Activated B cell treated with CpG ODN at 0.5 μM for 24 hours (primary cell): ENCODE measurements at regions not wholly inside any gene's neighbourhood (a gene's known extent, or its start where the extent isn't known, plus 50 kb on each side); places are given as distances from the start of the nearest gene placed in this dataset.

Source experiments
- ATAC-seq: fragments of 200-7000 bp; cut with Tn5 transposase; one replicate; pipeline ENCODE4 v1.10.0; 2021; ENCODE audit warnings: low read depth, mild to moderate bottlenecking, moderate library complexity
- CTCF ChIA-PET: fragments of 350-600 bp; sonication (Branson Sonifier 250); formaldehyde crosslinking; loops from one replicate; lab custom pipeline; 2021; ENCODE audit warnings: antibody characterized with exemption; lab: Charles Lee
- POLR2A ChIA-PET: fragments of 350-600 bp; sonication (Branson Sonifier 250); formaldehyde crosslinking; loops from one replicate; lab custom pipeline; 2021; ENCODE audit warnings: antibody characterized with exemption; lab: Charles Lee
- DNase-seq: peaks from one replicate; pipeline ENCODE4 v3.0.0; 2022
- H3K27ac Mint-ChIP-seq: one replicate; pipeline ENCODE4 v1.8.0; 2020; ENCODE audit warnings: mixed read lengths
- H3K27me3 Mint-ChIP-seq: one replicate; pipeline ENCODE4 v1.8.0; 2021; ENCODE audit warnings: mixed read lengths
- H3K36me3 Mint-ChIP-seq: one replicate; pipeline ENCODE4 v1.8.0; 2021; ENCODE audit warnings: low read depth, mixed read lengths
- H3K4me1 Mint-ChIP-seq: one replicate; pipeline ENCODE4 v1.8.0; 2021; ENCODE audit warnings: mixed read lengths
- H3K4me3 Mint-ChIP-seq: one replicate; pipeline ENCODE4 v1.8.0; 2020; ENCODE audit warnings: mild to moderate bottlenecking, mixed read lengths
- H3K9me3 Mint-ChIP-seq: one replicate; pipeline ENCODE4 v1.8.0; 2020; ENCODE audit warnings: mixed read lengths
- intact Hi-C: fragments of 100-400 bp; cut with micrococcal nuclease; formaldehyde crosslinking; loops from one replicate; pipeline ENCODE4 v1.15.1; 2024
- TF ChIP-seq, protein P1 (sequence below): fragments of 200-600 bp; IDR thresholded peaks from one replicate; pipeline ENCODE4 v1.8.0; 2022; ENCODE audit warnings: antibody characterized with exemption, mild to moderate bottlenecking

- TF ChIP-seq, protein P1, sequence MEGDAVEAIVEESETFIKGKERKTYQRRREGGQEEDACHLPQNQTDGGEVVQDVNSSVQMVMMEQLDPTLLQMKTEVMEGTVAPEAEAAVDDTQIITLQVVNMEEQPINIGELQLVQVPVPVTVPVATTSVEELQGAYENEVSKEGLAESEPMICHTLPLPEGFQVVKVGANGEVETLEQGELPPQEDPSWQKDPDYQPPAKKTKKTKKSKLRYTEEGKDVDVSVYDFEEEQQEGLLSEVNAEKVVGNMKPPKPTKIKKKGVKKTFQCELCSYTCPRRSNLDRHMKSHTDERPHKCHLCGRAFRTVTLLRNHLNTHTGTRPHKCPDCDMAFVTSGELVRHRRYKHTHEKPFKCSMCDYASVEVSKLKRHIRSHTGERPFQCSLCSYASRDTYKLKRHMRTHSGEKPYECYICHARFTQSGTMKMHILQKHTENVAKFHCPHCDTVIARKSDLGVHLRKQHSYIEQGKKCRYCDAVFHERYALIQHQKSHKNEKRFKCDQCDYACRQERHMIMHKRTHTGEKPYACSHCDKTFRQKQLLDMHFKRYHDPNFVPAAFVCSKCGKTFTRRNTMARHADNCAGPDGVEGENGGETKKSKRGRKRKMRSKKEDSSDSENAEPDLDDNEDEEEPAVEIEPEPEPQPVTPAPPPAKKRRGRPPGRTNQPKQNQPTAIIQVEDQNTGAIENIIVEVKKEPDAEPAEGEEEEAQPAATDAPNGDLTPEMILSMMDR: no peak
- Mint-ChIP-seq H3K27me3 (no peaks in the 10 kb centered on the region), H3K36me3 (no peaks in the 10 kb centered on the region), H3K9me3 (no peaks in the 10 kb centered on the region), H3K27ac (no peak overlapping the region), H3K4me3 (no peak overlapping the region), H3K4me1 (no peaks in the 10 kb centered on the region)
- no peak for ATAC-seq
- ChIA-PET POLR2A (no interaction called here), CTCF (no interaction called here)
- intact Hi-C loops: no loop called here
- DNase-seq: no peak
Observed at GRCh38 chr4:8688041-8688907, 95.7 kb downstream of the CPZ start.

DNA sequence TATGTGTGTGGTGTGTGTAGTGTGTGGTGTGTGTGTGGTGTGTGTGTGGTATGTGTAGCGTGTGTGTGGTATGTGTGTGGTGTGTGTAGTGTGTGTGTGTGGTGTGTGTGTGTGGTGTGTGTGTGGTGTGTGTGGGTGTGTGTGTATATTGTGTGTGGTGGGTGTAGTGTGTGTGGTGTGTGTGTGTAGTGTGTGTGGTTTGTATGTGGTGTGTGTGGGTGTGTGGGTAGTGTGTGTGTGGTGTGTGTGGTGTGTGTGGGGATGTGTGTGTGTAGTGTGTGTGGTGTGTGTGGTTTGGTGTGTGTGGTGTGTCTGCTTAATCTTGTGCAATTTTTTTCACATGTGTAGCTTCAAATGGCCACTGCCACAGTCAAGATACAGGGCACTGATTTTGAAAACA lies 94.5 kb downstream of the CPZ start:
- H3K36me3 Mint-ChIP-seq: no peaks in the 10 kb centered on the region
- H3K27ac Mint-ChIP-seq: no peak overlapping the region
- H3K4me1 Mint-ChIP-seq: no peaks in the 10 kb centered on the region
- no peak for ATAC-seq
- TF ChIP-seq, protein P1: no peak
- CTCF ChIA-PET: no interaction called here
- H3K9me3 Mint-ChIP-seq: no peaks in the 10 kb centered on the region
- POLR2A ChIA-PET: no interaction called here
- intact Hi-C loops: no loop called here
- no peak overlapping the region for H3K4me3 Mint-ChIP-seq
- no peaks in the 10 kb centered on the region for H3K27me3 Mint-ChIP-seq
- no peak for DNase-seq

GRCh38 chr4:8685831-8686230 lies 93.3 kb downstream of the CPZ start:
- no peak for DNase-seq
- Mint-ChIP-seq H3K4me1 (no peaks in the 10 kb centered on the region), H3K27ac (no peak overlapping the region), H3K9me3 (no peaks in the 10 kb centered on the region), H3K27me3 (no peaks in the 10 kb centered on the region), H3K36me3 (no peaks in the 10 kb centered on the region), H3K4me3 (no peak overlapping the region)
- ATAC-seq: no peak
- intact Hi-C loops: no loop called here
- CTCF ChIA-PET: no interaction called here
- TF ChIP-seq, protein P1: no peak
- POLR2A ChIA-PET: no interaction called here

DNA sequence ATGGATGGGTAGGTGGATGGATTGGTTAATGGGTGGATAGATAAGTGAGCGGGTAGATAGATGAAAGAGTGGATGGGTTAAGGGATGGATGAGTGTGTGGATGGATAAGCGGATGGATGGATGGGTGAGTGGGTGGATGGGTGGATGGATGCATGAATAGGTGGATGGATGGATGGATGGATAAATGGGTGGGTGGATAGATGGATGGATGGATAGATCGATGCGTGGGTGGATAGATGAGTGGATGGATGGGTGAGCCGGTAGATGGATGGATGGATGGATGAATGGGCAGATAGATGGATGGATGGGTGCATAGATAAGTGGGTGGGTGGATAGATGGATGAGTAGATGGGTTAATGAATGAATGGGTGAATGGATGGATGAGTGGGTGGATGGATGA lies 90.9 kb downstream of the CPZ start:
- ChIA-PET POLR2A (no interaction called here), CTCF (no interaction called here)
- intact Hi-C loops: no loop called here
- Mint-ChIP-seq H3K4me1 (no peaks in the 10 kb centered on the region), H3K27ac (no peak overlapping the region), H3K4me3 (no peak overlapping the region), H3K27me3 (no peaks in the 10 kb centered on the region), H3K9me3 (no peaks in the 10 kb centered on the region), H3K36me3 (no peaks in the 10 kb centered on the region)
- ATAC-seq: no peak
- TF ChIP-seq, protein P1: no peak
- DNase-seq: no peak

DNA sequence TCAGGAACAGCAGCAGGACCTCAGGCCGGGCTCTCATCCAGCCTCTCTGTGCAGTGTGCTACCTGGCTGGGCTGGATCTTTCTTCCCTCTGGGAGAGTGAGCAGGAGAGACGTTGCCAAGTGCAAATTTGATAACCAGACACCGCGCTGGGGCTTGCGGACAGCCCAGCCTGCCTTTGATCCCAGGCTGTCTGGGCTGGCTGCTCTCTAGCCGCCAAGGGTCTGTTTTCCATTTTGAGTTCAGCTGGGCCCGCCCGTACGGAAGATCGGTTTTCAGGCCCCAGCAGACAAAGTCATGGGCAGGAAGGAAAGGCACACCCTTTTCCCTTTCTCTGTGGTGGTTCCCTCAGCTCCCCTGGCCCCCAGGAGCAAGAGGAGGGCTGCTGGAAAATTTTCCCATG lies 90.2 kb downstream of the CPZ start:
- Mint-ChIP-seq H3K27ac (no peak overlapping the region), H3K4me3 (no peak overlapping the region), H3K9me3 (no peaks in the 10 kb centered on the region), H3K4me1 (no peaks in the 10 kb centered on the region), H3K36me3 (no peaks in the 10 kb centered on the region), H3K27me3 (no peaks in the 10 kb centered on the region)
- DNase-seq (no peak), ATAC-seq (no peak)
- TF ChIP-seq, protein P1: no peak
- POLR2A ChIA-PET: no interaction called here
- CTCF ChIA-PET: no interaction called here
- intact Hi-C loops: no loop called here
